OCI-LY1 (cell line): ENCODE measurements at regions not wholly inside any gene's neighbourhood (a gene's known extent, or its start where the extent isn't known, plus 50 kb on each side); places are given as distances from the start of the nearest gene placed in this dataset.

Experiments
- CTCF ChIP-seq: fragments of 200-600 bp; sonication (generic), shearing (Covaris generic); IDR thresholded peaks from 2 replicates; pipeline ENCODE4 v1.5.1; 2017; ENCODE audit warnings: mild to moderate bottlenecking, antibody characterized with exemption, low read length, moderate library complexity, mixed read lengths
- EZH2 ChIP-seq: fragments of 200-600 bp; sonication (generic), shearing (Covaris generic); IDR thresholded peaks from 2 replicates; pipeline ENCODE4 v1.8.0; 2017; ENCODE audit warnings: borderline replicate concordance, mixed run types, mild to moderate bottlenecking, antibody characterized with exemption, low read length, moderate library complexity, mixed read lengths

DNA sequence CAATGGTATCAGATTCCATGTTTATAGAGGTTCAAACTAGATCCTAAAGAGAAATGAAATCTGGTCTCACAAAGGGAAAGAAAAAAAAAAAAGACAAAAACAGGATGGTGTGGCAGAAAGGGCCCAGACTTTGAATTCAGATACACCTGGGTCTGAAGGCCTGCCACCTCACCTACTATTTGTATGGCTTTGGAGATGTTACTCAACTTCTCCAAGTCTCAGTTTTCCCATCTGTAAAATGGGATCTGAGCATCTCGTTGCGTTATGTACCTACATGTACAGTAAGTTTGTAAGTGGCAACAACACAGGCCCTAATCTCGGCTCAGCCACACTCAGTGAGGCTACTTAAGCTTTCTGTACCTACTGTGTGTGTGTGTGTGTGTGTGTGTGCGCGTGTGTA lies 147.5 kb upstream of the FGGY start:
- TF ChIP-seq CTCF (no peak), EZH2 (no peak)
